DND-41 (cell line): ENCODE measurements at regions not wholly inside any gene's neighbourhood (a gene's known extent, or its start where the extent isn't known, plus 50 kb on each side); places are given as distances from the start of the nearest gene placed in this dataset.

Experiments
- ATAC-seq: fragments of 200-7000 bp; cut with Tn5 transposase; 3 replicates; pipeline ENCODE4 v1.9.1; 2021; ENCODE audit warnings: low read depth; ENCODE audit not compliant: insufficient read depth
- DNase-seq: peaks from one replicate; pipeline ENCODE4 v3.0.0-alpha.2; 2020
- H2AFZ ChIP-seq: 2 replicates; pipeline ENCODE4 v1.6.0; 2012; ENCODE audit warnings: low read depth, low read length
- H3K27ac ChIP-seq: 2 replicates; pipeline ENCODE4 v1.5.1; 2012; ENCODE audit warnings: low read length, inconsistent platforms
- H3K27me3 ChIP-seq: fragments of 200-600 bp; sonication (generic); 2 replicates; pipeline ENCODE4 v1.6.0; 2012; ENCODE audit warnings: low read length, mild to moderate bottlenecking, inconsistent platforms; ENCODE audit not compliant: insufficient read depth, poor library complexity
- H3K36me3 ChIP-seq: 2 replicates; pipeline ENCODE4 v1.5.1; 2012; ENCODE audit warnings: low read length, inconsistent platforms; ENCODE audit not compliant: insufficient read depth
- H3K4me1 ChIP-seq: 2 replicates; pipeline ENCODE4 v1.5.1; 2012; ENCODE audit warnings: mild to moderate bottlenecking, low read length; ENCODE audit not compliant: insufficient read depth
- H3K4me2 ChIP-seq: 2 replicates; pipeline ENCODE4 v1.6.0; 2012; ENCODE audit warnings: mild to moderate bottlenecking, moderate library complexity, low read length, inconsistent platforms; ENCODE audit not compliant: insufficient read depth
- H3K4me3 ChIP-seq, 2 experiments: fragments of 200-600 bp in 1 of 2; shearing (Covaris generic) in 1 of 2; 2 replicates each; pipeline ENCODE4 v1.5.1; 2012 to 2016; ENCODE audit warnings: inconsistent platforms in 2 of 2, low read length in 2 of 2, mild to moderate bottlenecking in 2 of 2, low read depth in 1 of 2, moderate library complexity in 1 of 2
- H3K79me2 ChIP-seq: 2 replicates; pipeline ENCODE4 v1.6.0; 2012; ENCODE audit warnings: low read length, inconsistent platforms; ENCODE audit not compliant: insufficient read depth
- H3K9ac ChIP-seq: 2 replicates; pipeline ENCODE4 v1.6.0; 2012; ENCODE audit warnings: low read depth, mild to moderate bottlenecking, inconsistent platforms, low read length, moderate library complexity
- H3K9me3 ChIP-seq: 2 replicates; pipeline ENCODE4 v1.5.1; 2012; ENCODE audit warnings: low read length, moderate library complexity, mild to moderate bottlenecking, inconsistent platforms; ENCODE audit not compliant: insufficient read depth, severe bottlenecking
- H4K20me1 ChIP-seq: 2 replicates; pipeline ENCODE4 v1.6.0; 2012; ENCODE audit warnings: low read length; ENCODE audit not compliant: insufficient read depth
- EZH2 ChIP-seq: IDR thresholded peaks from 3 replicates; pipeline ENCODE4 v1.6.1; 2012; ENCODE audit warnings: borderline replicate concordance, low read depth, mild to moderate bottlenecking, moderate library complexity, low read length, inconsistent platforms; ENCODE audit not compliant: severe bottlenecking
- TF ChIP-seq, protein P1 (sequence below): IDR thresholded peaks from 2 replicates; pipeline ENCODE4 v1.5.1; 2012; ENCODE audit warnings: borderline replicate concordance, low read length, moderate library complexity, mild to moderate bottlenecking; ENCODE audit not compliant: poor library complexity, severe bottlenecking; ENCODE audit errors: extremely low read depth

DNA sequence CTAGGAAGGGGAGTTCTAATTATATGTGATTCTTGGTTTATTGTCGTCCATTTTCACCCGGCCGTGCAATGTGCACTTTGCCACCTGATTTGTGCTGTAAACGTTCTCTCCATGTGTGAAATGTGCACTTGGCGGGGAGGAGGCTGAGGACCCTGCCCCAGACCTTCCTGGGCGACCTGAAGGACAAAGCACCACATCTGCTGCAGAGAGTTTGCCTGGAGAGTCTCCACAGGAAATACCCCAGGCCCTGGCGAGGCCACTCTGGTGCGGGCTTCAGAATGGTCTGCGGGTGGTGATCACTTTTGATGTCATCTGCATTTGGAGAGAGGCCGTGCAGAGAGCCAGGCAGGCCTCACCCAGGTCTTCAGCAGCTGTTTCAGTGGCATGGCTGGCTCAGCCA, 224.7 kb downstream of the BRD1 start:
- H2AFZ ChIP-seq, result no peak overlapping the region
- H3K4me1 ChIP-seq, result no peaks in the 10 kb centered on the region
- no peaks in the 10 kb centered on the region for H3K79me2 ChIP-seq
- H3K4me2 ChIP-seq, result no peak overlapping the region
- no peak for DNase-seq
- no peak overlapping the region for H3K9ac ChIP-seq
- peaks cover 10% of the 10 kb centered on the region for H3K9me3 ChIP-seq
- no peak for TF ChIP-seq EZH2
- TF ChIP-seq, protein P1, sequence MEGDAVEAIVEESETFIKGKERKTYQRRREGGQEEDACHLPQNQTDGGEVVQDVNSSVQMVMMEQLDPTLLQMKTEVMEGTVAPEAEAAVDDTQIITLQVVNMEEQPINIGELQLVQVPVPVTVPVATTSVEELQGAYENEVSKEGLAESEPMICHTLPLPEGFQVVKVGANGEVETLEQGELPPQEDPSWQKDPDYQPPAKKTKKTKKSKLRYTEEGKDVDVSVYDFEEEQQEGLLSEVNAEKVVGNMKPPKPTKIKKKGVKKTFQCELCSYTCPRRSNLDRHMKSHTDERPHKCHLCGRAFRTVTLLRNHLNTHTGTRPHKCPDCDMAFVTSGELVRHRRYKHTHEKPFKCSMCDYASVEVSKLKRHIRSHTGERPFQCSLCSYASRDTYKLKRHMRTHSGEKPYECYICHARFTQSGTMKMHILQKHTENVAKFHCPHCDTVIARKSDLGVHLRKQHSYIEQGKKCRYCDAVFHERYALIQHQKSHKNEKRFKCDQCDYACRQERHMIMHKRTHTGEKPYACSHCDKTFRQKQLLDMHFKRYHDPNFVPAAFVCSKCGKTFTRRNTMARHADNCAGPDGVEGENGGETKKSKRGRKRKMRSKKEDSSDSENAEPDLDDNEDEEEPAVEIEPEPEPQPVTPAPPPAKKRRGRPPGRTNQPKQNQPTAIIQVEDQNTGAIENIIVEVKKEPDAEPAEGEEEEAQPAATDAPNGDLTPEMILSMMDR, result no peak
- H3K27me3 ChIP-seq, result no peaks in the 10 kb centered on the region
- no peaks in the 10 kb centered on the region for H4K20me1 ChIP-seq
- no peaks in the 10 kb centered on the region for H3K36me3 ChIP-seq
- H3K4me3 ChIP-seq, result no peak overlapping the region
- H3K27ac ChIP-seq, result no peak overlapping the region
- ATAC-seq, result no peak

GRCh38 chr22:49602481-49602880, 225.2 kb downstream of the BRD1 start:
- DNase-seq, result no peak
- no peak for ATAC-seq
- Histone ChIP-seq H3K9me3 (peaks cover 10% of the 10 kb centered on the region), H3K4me2 (no peak overlapping the region), H3K27me3 (no peaks in the 10 kb centered on the region), H3K4me1 (no peaks in the 10 kb centered on the region), H4K20me1 (no peaks in the 10 kb centered on the region), H3K36me3 (no peaks in the 10 kb centered on the region), H3K9ac (no peak overlapping the region), H3K27ac (no peak overlapping the region), H2AFZ (no peak overlapping the region), H3K4me3 (no peak overlapping the region), H3K79me2 (no peaks in the 10 kb centered on the region)
- TF ChIP-seq, protein P1, result no peak
- no peak for TF ChIP-seq EZH2

DNA sequence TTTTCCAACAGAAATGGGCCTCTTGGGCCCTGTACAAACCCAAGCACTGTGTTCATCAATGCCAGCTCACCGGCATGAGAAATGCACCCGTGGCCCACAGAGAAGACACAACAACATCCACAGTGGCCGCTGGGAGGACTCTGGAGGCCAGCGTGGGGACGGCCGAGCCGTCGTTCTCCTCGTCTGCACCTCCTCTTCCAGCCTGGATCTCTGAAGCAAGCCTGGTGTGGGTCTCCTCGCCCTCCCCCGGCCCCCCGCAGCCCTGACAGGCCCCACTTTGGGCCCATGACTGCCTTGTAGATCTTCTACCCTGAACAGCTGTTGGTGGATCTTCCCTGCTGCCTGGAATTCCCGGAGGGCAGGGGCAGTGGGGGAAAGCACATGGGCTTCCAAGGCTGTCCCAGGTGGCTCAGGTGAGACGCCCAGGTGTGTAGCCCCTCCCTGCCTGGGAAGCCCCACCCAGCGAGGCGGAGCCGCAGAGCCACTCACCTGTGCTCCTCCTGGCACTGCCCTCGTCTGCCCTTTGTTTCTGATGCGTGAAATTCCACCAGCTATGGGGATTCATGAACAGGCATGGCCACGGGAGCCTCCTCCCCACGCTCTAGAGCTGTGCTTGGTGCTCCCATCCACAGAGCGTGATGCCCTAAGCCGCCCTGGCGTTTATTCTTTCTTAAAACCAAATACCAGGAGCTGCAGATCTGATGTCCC, 225.9 kb downstream of the BRD1 start:
- TF ChIP-seq, protein P1, result no peak
- TF ChIP-seq EZH2, result no peak
- DNase-seq (no peak), ATAC-seq (no peak)
- Histone ChIP-seq H3K36me3 (no peaks in the 10 kb centered on the region), H4K20me1 (no peaks in the 10 kb centered on the region), H3K9ac (no peak overlapping the region), H3K4me3 (no peak overlapping the region), H3K27me3 (no peaks in the 10 kb centered on the region), H3K9me3 (peaks cover 10% of the 10 kb centered on the region), H3K27ac (no peak overlapping the region), H2AFZ (no peak overlapping the region), H3K4me1 (no peaks in the 10 kb centered on the region), H3K4me2 (no peak overlapping the region), H3K79me2 (no peaks in the 10 kb centered on the region)
